Astrocyte (in vitro differentiated cells and primary cell): ENCODE measurements at regions not wholly inside any gene's neighbourhood (a gene's known extent, or its start where the extent isn't known, plus 50 kb on each side); places are given as distances from the start of the nearest gene placed in this dataset.

ENCODE experiments used
- DNase-seq: peaks from one replicate; pipeline ENCODE4 v3.0.0-alpha.2; 2010; ENCODE audit warnings: low read depth
- FAIRE-seq: peaks from 2 replicates; lab custom pipeline; 2011; peaks lifted over from hg19 to GRCh38; lab: Jason Lieb, UNC
- H2AFZ ChIP-seq: 2 replicates; pipeline ENCODE4 v1.6.0; 2012; ENCODE audit warnings: low read depth, low read length, inconsistent platforms
- H3K27ac ChIP-seq: 2 replicates; pipeline ENCODE4 v1.5.1; 2011; ENCODE audit warnings: low read depth, low read length, inconsistent platforms
- H3K27me3 ChIP-seq: 2 replicates; pipeline ENCODE4 v1.6.0; 2011; ENCODE audit warnings: low read length, inconsistent platforms; ENCODE audit not compliant: insufficient read depth
- H3K36me3 ChIP-seq: 2 replicates; pipeline ENCODE4 v1.5.1; 2011; ENCODE audit warnings: low read length, inconsistent platforms; ENCODE audit not compliant: insufficient read depth
- H3K4me1 ChIP-seq: 2 replicates; pipeline ENCODE4 v1.5.1; 2011; ENCODE audit warnings: low read length, inconsistent platforms; ENCODE audit not compliant: insufficient read depth
- H3K4me2 ChIP-seq: 2 replicates; pipeline ENCODE4 v1.6.0; 2012; ENCODE audit warnings: low read length, inconsistent platforms
- H3K4me3 ChIP-seq: 2 replicates; pipeline ENCODE4 v1.5.1; 2011; ENCODE audit warnings: low read depth, mild to moderate bottlenecking, low read length, inconsistent platforms; ENCODE audit not compliant: insufficient read depth
- H3K79me2 ChIP-seq: 2 replicates; pipeline ENCODE4 v1.6.0; 2012; ENCODE audit warnings: mild to moderate bottlenecking, low read length, inconsistent platforms; ENCODE audit not compliant: insufficient read depth
- H3K9ac ChIP-seq: 2 replicates; pipeline ENCODE4 v1.6.0; 2012; ENCODE audit warnings: mild to moderate bottlenecking, low read length, inconsistent platforms
- H3K9me3 ChIP-seq: 2 replicates; pipeline ENCODE4 v1.5.1; 2012; ENCODE audit warnings: low read depth, mild to moderate bottlenecking, low read length, inconsistent platforms; ENCODE audit not compliant: insufficient read depth
- H4K20me1 ChIP-seq: 2 replicates; pipeline ENCODE4 v1.6.0; 2012; ENCODE audit warnings: low read length, inconsistent platforms; ENCODE audit not compliant: insufficient read depth
- H3K27ac Mint-ChIP-seq: one replicate; pipeline ENCODE4 v1.8.0; 2021; ENCODE audit warnings: mild to moderate bottlenecking, mixed read lengths; ENCODE audit not compliant: unreplicated experiment
- H3K27me3 Mint-ChIP-seq: one replicate; pipeline ENCODE4 v1.8.0; 2021; ENCODE audit warnings: low read depth, mixed read lengths; ENCODE audit not compliant: unreplicated experiment
- H3K36me3 Mint-ChIP-seq: one replicate; pipeline ENCODE4 v1.8.0; 2021; ENCODE audit warnings: low read depth, mixed read lengths; ENCODE audit not compliant: unreplicated experiment
- H3K4me1 Mint-ChIP-seq: one replicate; pipeline ENCODE4 v1.8.0; 2021; ENCODE audit warnings: low read depth, mixed read lengths; ENCODE audit not compliant: unreplicated experiment
- H3K4me3 Mint-ChIP-seq: one replicate; pipeline ENCODE4 v1.8.0; 2021; ENCODE audit warnings: mild to moderate bottlenecking, moderate library complexity, mixed read lengths; ENCODE audit not compliant: unreplicated experiment
- H3K9me3 Mint-ChIP-seq: one replicate; pipeline ENCODE4 v1.8.0; 2021; ENCODE audit warnings: mild to moderate bottlenecking, mixed read lengths; ENCODE audit not compliant: unreplicated experiment
- EZH2 ChIP-seq: IDR thresholded peaks from 2 replicates; pipeline ENCODE4 v1.6.1; 2012; ENCODE audit warnings: mild to moderate bottlenecking, low read length, inconsistent platforms; ENCODE audit not compliant: insufficient read depth
- TF ChIP-seq, protein P1 (sequence below): IDR thresholded peaks from 2 replicates; pipeline ENCODE4 v1.5.1; 2011; ENCODE audit warnings: low read depth, mild to moderate bottlenecking, inconsistent platforms, low read length, moderate library complexity; ENCODE audit not compliant: insufficient read depth

DNA sequence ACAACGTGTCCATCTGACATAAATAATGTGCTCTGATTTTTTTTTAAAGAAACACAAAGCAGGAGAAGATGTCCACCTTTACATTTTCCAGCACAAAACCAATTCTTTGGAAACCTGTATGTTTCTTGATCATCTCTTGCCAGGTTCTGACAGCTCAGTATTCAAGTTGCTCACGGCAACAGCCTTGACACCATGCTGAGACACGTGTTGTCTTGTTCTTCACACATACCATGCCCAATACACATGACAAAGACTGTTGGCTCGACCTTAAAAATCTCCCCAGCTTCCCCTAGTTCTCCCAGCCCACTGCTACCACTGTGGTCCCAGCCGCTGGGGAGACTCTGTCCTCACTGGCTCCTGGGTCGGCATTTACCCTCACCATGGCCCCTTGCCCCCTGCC, 518.9 kb downstream of the PREX1 start:
- no peak for FAIRE-seq
- DNase-seq = no peak

DNA sequence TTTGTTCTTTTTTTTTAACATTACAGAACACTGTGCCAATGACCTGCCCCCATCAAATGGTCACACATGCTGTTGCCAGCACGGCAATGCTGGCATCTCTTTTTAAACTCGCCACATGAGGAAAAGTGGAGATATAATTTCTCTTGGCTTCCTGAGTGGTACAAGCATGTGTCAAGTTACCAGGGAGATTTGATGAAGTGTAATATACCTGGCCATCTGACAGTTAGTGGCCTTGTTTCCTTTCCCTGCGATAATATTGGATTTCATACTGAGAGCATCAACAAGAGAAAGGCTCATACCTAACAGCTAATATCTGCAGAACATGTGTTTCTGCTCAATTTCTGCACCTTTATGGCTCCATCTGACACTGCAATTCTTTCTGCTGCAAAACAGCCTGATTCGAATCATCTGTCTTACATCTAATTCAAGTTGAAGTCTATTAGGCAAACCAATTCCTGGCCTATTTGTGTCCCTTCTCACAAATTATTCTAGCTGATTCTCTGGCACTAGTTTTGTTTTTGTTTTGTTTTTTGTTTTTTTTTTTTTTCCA, 519.5 kb downstream of the PREX1 start:
- no peak for FAIRE-seq
- Mint-ChIP-seq H3K36me3 (no peaks in the 10 kb centered on the region), H3K27ac (no peak overlapping the region), H3K4me1 (no peaks in the 10 kb centered on the region), H3K4me3 (no peak overlapping the region), H3K9me3 (peaks cover 2% of the 10 kb centered on the region), H3K27me3 (peaks cover 24% of the 10 kb centered on the region)
- Histone ChIP-seq H3K4me1 (no peaks in the 10 kb centered on the region), H4K20me1 (no peaks in the 10 kb centered on the region), H3K4me3 (no peak overlapping the region), H3K79me2 (no peaks in the 10 kb centered on the region), H3K9ac (no peak overlapping the region), H3K27me3 (peaks cover 21% of the 10 kb centered on the region), H2AFZ (no peak overlapping the region), H3K4me2 (no peak overlapping the region), H3K36me3 (no peaks in the 10 kb centered on the region), H3K9me3 (no peaks in the 10 kb centered on the region), H3K27ac (no peak overlapping the region)
- no peak for TF ChIP-seq EZH2
- TF ChIP-seq, protein P1, sequence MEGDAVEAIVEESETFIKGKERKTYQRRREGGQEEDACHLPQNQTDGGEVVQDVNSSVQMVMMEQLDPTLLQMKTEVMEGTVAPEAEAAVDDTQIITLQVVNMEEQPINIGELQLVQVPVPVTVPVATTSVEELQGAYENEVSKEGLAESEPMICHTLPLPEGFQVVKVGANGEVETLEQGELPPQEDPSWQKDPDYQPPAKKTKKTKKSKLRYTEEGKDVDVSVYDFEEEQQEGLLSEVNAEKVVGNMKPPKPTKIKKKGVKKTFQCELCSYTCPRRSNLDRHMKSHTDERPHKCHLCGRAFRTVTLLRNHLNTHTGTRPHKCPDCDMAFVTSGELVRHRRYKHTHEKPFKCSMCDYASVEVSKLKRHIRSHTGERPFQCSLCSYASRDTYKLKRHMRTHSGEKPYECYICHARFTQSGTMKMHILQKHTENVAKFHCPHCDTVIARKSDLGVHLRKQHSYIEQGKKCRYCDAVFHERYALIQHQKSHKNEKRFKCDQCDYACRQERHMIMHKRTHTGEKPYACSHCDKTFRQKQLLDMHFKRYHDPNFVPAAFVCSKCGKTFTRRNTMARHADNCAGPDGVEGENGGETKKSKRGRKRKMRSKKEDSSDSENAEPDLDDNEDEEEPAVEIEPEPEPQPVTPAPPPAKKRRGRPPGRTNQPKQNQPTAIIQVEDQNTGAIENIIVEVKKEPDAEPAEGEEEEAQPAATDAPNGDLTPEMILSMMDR = no peak
- no peak for DNase-seq

More for the DNA sequence above, 518.9 kb downstream of the PREX1 start:
- Histone ChIP-seq H3K27ac (no peak overlapping the region), H3K36me3 (no peaks in the 10 kb centered on the region), H3K9ac (no peak overlapping the region), H3K4me1 (no peaks in the 10 kb centered on the region), H3K27me3 (peaks cover 21% of the 10 kb centered on the region), H3K9me3 (no peaks in the 10 kb centered on the region), H3K4me3 (no peak overlapping the region), H2AFZ (no peak overlapping the region), H3K79me2 (no peaks in the 10 kb centered on the region), H3K4me2 (no peak overlapping the region), H4K20me1 (no peaks in the 10 kb centered on the region)
- Mint-ChIP-seq H3K4me3 (no peak overlapping the region), H3K27ac (no peak overlapping the region), H3K36me3 (no peaks in the 10 kb centered on the region), H3K4me1 (no peaks in the 10 kb centered on the region), H3K27me3 (peaks cover 24% of the 10 kb centered on the region), H3K9me3 (peaks cover 3% of the 10 kb centered on the region)
- TF ChIP-seq, protein P1 = no peak
- no peak for TF ChIP-seq EZH2

- Histone ChIP-seq H3K79me2 (no peaks in the 10 kb centered on the region), H3K9ac (no peak overlapping the region), H4K20me1 (no peaks in the 10 kb centered on the region), H3K9me3 (no peaks in the 10 kb centered on the region), H3K4me2 (no peak overlapping the region), H3K27ac (no peak overlapping the region), H3K4me1 (no peaks in the 10 kb centered on the region), H3K27me3 (peaks cover 21% of the 10 kb centered on the region), H3K36me3 (no peaks in the 10 kb centered on the region), H3K4me3 (no peak overlapping the region), H2AFZ (no peak overlapping the region)
- Mint-ChIP-seq H3K27ac (no peak overlapping the region), H3K4me3 (no peak overlapping the region), H3K9me3 (peaks cover 2% of the 10 kb centered on the region), H3K27me3 (peaks cover 23% of the 10 kb centered on the region), H3K4me1 (no peaks in the 10 kb centered on the region), H3K36me3 (no peaks in the 10 kb centered on the region)
- FAIRE-seq = no peak
- TF ChIP-seq, protein P1 = no peak
- TF ChIP-seq EZH2 = no peak
- no peak for DNase-seq
Measured at GRCh38 chr20:48307277-48307676, 520.5 kb downstream of the PREX1 start.
